T47D (cell line): ENCODE measurements at regions not wholly inside any gene's neighbourhood (a gene's known extent, or its start where the extent isn't known, plus 50 kb on each side); places are given as distances from the start of the nearest gene placed in this dataset.

Experiments
- DNase-seq, 2 experiments: peaks; one replicate each; pipeline versions ENCODE4 v3.0.0 to v3.0.0-alpha.2; 2011 to 2012; ENCODE audit warnings: low read depth in 1 of 2, low spot score in 1 of 2
- JUND ChIP-seq: IDR thresholded peaks from 2 replicates; pipeline ENCODE4 v1.6.1; 2012; ENCODE audit warnings: low read depth
- in situ Hi-C: cut with HindIII; loops from 2 replicates; pipeline ENCODE4 v1.10.0; 2016; ENCODE audit warnings: low sequenced_read_pairs, low pct_unique_long_range_greater_than_20kb

DNA sequence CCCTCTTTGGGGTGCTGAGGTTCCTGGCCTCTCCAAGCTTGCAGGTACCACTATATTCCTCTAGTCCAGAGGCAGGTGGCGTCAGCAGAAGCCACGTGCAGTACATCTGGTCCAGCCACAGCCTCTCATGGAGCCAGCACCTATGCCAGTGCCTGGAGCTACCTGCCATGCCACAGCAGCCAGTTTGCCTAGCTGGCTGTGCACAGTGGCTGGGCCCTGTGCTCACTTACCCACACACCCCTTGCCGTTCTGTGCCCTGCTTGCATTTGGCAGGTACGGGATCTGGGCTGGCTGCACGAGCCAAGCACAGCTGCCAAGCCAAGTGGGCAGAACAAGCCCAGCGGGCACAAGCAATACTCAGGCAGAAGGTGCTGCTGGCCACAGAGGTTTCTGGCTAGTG is 601.1 kb downstream of the EPHA5 start:
- no peak for DNase-seq
- in situ Hi-C loops = no loop called here
- no peak for TF ChIP-seq JUND

DNA sequence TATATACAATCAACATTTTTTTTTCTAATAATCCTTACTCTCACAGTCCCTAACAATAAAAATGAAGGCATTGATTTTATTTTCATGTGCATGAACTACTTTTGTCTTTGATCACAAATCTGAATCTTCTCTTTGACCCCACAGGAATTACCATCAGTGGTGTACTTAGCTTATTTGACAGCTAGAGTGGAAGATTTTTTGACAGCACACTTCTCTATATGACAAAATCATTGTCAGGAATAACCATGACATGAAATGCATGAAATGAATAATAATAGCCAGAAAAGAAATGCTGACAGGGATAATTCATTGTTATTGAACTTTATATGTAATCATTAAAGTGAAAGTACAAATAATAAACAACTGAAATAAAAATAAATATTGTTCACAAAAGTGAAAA is 604.2 kb downstream of the EPHA5 start:
- no peak for DNase-seq
- in situ Hi-C loops = no loop called here
- no peak for TF ChIP-seq JUND

DNA sequence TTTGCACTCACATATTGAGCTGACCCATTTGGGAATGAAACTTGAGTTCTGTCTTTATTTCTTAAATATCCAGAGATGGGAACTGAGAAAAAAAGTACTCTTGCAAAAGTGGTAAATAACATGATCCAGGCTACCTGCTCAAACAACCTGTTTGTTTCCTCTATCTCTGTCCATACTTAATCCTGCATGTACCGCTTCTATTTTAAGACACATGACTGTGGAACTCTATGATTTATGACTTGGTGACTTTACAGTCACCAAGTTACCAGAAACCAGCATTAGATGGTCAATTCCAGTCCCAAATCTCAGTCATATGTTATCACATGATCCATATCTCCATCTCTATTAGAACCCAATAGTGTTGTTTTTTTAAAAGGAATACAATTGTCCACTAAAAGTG is 606.7 kb downstream of the EPHA5 start:
- no peak for TF ChIP-seq JUND
- in situ Hi-C loops = no loop called here
- no peak for DNase-seq

DNA sequence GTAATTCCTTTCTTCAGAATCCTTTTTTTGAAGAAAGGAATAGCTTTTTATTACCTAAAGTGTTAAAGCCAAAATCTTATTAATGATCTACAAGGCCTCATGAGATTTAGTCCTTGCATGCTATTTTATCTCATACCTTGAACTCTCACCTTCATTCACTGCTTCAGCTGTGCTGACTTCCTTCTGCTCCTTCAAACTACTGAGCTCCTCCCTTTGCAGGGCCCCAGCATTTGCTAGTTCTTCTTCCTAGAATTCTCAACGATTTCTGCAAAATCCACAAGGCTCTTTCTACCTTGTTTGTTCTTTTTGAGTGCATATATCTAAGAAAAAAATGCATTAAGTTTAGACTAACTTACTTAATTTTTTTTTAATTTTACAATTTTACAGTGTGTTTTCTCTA is 619.5 kb downstream of the EPHA5 start:
- DNase-seq = no peak
- in situ Hi-C loops = no loop called here
- TF ChIP-seq JUND = no peak

DNA sequence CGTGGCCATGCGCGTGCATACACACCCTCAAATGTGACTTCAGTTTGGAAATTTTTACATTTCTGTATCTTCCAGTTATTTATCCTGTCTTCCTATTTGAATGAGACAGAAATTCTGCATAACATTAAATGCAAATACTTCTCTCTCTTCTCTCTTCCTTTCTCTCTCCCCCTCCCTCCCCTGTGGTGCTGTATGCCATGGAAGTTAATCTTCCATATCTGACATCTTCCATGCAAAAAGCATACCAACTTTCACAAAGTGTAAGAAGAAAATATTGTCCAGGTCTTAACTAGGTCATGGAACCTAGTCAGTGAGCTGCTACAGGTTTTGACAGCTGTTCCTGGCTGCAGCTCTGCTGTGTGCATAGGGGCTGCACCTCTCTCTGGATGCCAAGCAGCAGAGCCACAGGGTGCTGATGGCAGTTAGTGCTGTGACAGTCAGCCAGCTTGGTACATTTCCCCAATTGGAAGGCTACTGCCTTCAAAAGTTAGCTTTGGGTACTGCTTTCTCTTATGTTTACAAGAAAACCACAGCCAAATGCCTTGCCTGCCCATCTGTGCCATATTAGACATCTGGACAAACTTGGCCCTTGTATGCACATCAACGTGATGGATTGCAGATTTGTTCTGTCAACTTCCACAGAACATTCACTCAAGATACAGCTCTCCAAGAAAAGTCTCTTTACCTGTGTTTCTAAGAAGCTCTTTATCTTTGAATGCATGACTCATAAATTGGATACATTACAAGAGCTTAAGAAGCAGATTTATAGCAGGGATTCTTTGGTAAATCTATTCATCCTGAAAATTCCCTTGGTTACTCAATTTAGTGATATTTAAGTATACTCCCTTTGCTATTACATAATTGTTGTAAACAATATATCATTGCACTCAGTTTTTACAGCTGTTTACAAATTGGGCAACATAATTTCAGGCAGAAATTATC is 623.8 kb downstream of the EPHA5 start:
- TF ChIP-seq JUND = no peak
- peak in 1 of 2 experiments; percentile 6 for DNase-seq
- in situ Hi-C loops = no loop called here

DNA sequence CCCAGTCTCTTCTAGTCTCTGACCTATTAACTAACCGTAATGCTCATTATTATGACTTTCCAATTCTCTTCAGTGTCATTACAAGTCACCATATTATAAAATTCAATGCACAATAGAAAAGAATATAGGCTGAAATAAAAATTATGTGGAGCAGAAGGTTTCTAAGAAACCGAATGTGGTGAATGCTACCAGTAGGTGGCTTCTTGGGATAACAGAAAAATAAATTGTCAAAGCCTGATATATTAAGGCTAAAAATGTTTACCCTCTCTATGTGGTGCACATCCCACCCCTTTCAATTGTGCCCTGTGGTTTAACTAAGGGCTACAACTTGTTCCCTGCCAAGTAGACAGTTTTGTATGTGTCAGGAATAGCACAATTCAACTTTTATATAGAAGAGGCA is 624.6 kb upstream of the TECRL start:
- in situ Hi-C loops = no loop called here
- no peak for TF ChIP-seq JUND

DNA sequence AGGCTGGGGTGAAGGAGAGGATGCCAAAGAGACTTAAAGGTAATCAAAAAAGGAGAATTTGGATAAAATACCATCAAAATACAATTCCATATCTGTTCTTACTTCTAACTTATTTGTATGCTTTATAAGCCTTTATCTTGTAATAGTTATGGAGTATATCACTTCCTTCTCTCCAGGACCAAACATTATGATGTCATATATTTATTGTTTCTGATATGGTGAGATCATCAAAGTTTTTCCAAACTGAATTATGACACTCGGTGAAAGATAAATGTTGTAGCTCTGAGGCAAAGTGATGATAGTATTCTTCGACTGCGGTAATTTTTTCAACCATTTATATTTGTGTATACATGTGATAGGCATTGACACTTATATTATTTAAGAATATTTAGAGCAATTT is 619.3 kb upstream of the TECRL start:
- TF ChIP-seq JUND = no peak
- in situ Hi-C loops = no loop called here
- no peak for DNase-seq

More for the DNA sequence above, 624.6 kb upstream of the TECRL start:
- peak in 1 of 2 experiments; percentile 10 for DNase-seq

DNA sequence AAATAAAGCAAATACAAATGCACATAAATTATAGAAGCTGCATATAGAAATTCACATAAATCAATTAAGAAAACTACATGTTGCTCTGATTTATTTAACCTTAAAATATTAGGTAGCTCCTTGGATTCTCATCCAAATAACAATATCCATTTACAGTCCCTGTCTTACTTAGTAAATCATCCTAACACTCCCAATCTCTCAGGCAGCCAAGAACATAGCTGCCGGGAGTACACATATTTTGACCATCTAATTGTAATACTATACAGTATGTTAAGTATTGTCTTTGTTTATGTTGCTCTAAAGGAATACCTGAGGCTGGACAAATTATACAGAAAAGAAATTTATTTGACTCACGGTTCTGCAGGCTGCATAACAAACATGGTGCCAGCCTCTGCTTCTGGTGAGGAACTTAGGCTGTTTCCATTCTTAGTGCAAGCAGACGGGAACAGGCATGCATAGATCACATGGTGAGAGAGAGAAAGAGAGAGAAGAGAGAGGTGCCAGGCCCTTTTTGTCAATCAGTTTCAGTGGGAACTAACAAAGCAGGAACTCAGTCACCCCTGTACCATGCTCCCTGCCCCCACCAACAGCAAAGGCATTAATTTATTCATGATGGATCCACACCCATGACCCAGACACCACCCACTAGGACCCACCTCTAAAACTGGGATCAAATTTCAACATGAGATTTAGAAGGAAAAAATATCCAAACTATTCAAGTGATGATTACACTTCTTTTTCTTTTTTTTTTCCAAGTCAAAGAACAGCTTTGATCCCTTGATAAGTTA is 614.8 kb upstream of the TECRL start:
- no peak for TF ChIP-seq JUND
- in situ Hi-C loops = no loop called here
- no peak for DNase-seq

DNA sequence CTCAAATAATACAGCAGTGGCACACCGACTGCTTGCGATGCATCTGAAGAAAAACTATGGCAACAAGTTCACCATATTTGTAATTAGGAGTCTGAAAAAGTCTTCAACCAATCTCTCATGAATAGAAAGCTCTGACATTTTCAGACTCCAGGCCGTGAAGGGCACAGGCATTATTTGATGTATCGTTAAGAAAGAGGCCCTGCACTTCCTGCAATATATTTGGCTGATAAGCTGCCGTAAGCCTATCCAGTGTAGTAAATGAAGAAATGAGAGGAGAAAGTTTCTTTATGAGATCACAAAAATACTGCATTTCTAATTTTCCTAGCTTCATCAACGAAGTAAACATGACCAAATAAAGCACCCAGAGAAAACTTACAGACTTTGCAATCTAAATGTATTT is 613.8 kb upstream of the TECRL start:
- no peak for TF ChIP-seq JUND
- DNase-seq = no peak
- in situ Hi-C loops = no loop called here

DNA sequence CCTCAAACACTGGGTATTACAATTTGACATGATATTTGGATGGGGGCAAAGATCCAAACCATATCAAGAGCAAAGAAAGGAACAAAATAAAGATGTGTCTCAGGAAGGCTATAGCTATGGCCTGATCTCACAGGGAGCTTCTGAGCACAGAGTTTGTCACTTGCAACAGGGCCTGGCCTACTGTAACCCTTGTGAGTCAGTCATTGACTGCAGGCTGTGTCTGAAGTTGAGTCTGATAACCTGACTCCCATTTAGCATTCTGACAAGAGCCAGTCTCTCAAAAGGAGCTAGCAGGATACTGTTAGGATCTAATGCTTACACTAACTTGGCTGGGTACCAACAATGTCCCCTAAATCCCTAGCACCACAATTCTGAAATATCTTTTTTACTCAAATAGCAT is 612.5 kb upstream of the TECRL start:
- in situ Hi-C loops = no loop called here
- no peak for TF ChIP-seq JUND

DNA sequence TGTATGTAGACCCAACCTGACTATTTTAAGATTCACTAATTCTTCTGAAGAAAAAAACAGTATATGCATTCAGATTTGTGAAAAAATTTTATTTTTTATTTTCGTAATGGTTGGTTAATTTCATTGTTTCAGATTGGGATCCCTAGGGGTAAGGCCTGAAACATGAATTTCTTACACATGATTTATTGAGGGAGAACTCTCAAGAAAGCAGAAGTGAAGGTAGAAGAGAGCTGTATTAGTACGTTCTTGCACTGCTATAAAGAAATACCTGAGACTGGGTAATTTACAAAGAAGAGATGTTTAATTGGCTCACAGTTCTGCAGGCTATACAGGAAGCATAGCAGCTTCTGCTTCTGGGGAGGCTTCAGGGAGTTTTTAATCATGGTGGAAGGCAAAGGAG is 611.9 kb upstream of the TECRL start:
- in situ Hi-C loops = no loop called here
- DNase-seq = no peak
- no peak for TF ChIP-seq JUND

More for the DNA sequence above, 612.5 kb upstream of the TECRL start:
- no peak for DNase-seq

DNA sequence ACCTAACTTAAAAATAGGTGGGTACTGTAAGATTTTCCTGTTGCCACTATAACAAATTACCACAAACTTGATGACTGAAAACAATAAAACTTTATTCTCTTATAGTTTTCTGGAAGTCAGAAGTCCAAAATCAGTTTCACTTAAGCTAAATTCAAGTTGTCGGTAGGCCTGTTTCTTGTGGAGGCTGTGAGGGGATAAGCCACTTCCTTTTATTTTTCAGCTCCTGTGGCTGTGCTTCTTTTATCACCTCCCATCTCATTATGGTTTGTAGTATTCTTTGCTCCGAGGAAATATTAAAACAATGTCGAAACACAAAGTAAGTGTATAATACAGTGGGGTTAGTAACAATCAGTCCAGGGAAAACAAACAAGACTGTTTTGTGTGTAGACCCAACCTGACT is 610.5 kb upstream of the TECRL start:
- no peak for DNase-seq
- no peak for TF ChIP-seq JUND
- in situ Hi-C loops = no loop called here

DNA sequence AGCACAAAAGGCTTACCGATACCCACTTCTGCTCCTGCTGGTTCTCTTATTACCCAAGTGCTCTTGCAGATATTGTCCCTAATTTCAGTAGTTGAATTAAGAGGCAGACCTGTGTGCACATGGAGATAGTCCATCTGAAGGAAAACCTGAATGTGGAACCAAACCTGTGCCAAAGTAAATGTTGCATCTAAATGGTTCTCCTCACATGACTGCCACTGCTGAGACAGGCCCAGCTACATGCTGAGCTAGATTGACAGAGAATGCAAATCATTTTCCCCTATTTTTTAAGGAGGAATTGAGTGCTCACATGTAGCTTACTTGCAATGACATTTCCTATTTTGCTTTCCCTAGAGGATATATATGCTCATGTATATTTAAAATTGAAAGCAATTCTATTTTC is 609.1 kb upstream of the TECRL start:
- TF ChIP-seq JUND = no peak
- in situ Hi-C loops = no loop called here
- DNase-seq = peak in 1 of 2 experiments; percentile 53
